ENCODE measurements at regions not wholly inside any gene's neighbourhood (a gene's known extent, or its start where the extent isn't known, plus 50 kb on each side); places are given as distances from the start of the nearest gene placed in this dataset.

- no peaks in the 10 kb centered on the region for H4K20me1 ChIP-seq (ENCODE audit: insufficient read depth, low read length)
- H3K4me3 ChIP-seq (ENCODE audit: low read length), result no peak overlapping the region
- no peaks in the 10 kb centered on the region for H3K4me1 ChIP-seq (ENCODE audit: low read length)
- no peaks in the 10 kb centered on the region for H3K79me2 ChIP-seq (ENCODE audit: low read length)
- H3K9ac ChIP-seq (ENCODE audit: low read length), result no peak overlapping the region
- no peaks in the 10 kb centered on the region for H3K36me3 ChIP-seq (replicated peaks; ENCODE audit: low read depth, low read length)
- H3K9me3 ChIP-seq (ENCODE audit: insufficient read depth, low read length), result no peaks in the 10 kb centered on the region
- H3K4me2 ChIP-seq (ENCODE audit: low read length), result no peak overlapping the region
- H3K27me3 ChIP-seq (ENCODE audit: low read depth, low read length), result no peaks in the 10 kb centered on the region
- no peak for TF ChIP-seq CTCF (IDR thresholded peaks at IDR 0.05; ENCODE audit: low read depth, low read length)
- H3K27ac ChIP-seq (ENCODE audit: low read length), result no peak overlapping the region
- H2AFZ ChIP-seq (ENCODE audit: low read depth, low read length), result no peak overlapping the region
Measured at GRCh38 chrX:39296472-39296871, 495.2 kb downstream of the MID1IP1 start.

- TF ChIP-seq CTCF (IDR thresholded peaks at IDR 0.05; ENCODE audit: low read depth, low read length) (no peak), EZH2phosphoT487 (IDR thresholded peaks at IDR 0.05; ENCODE audit: low read depth) (no peak)
- no peak overlapping the region for H3K4me2 ChIP-seq (ENCODE audit: low read length)
- no peaks in the 10 kb centered on the region for H3K36me3 ChIP-seq (replicated peaks; ENCODE audit: low read depth, low read length)
- H4K20me1 ChIP-seq (ENCODE audit: insufficient read depth, low read length), result no peaks in the 10 kb centered on the region
- H3K9me3 ChIP-seq (ENCODE audit: insufficient read depth, low read length), result no peaks in the 10 kb centered on the region
- no peak overlapping the region for H3K4me3 ChIP-seq (ENCODE audit: low read length)
- H3K4me1 ChIP-seq (ENCODE audit: low read length), result no peaks in the 10 kb centered on the region
- H3K9ac ChIP-seq (ENCODE audit: low read length), result no peak overlapping the region
- H3K27me3 ChIP-seq (ENCODE audit: low read depth, low read length), result no peaks in the 10 kb centered on the region
- no peaks in the 10 kb centered on the region for H3K79me2 ChIP-seq (ENCODE audit: low read length)
- H2AFZ ChIP-seq (ENCODE audit: low read depth, low read length), result no peak overlapping the region
- H3K27ac ChIP-seq (ENCODE audit: low read length), result no peak overlapping the region
Measured at GRCh38 chrX:39298821-39299220, 497.6 kb downstream of the MID1IP1 start.

- Histone ChIP-seq H3K4me2 (ENCODE audit: low read length) (no peak overlapping the region), H3K9ac (ENCODE audit: low read length) (no peak overlapping the region), H3K4me3 (ENCODE audit: low read length) (no peak overlapping the region), H3K79me2 (ENCODE audit: low read length) (no peaks in the 10 kb centered on the region), H3K36me3 (replicated peaks; ENCODE audit: low read depth, low read length) (no peaks in the 10 kb centered on the region), H3K4me1 (ENCODE audit: low read length) (no peaks in the 10 kb centered on the region), H4K20me1 (ENCODE audit: insufficient read depth, low read length) (no peaks in the 10 kb centered on the region), H3K9me3 (ENCODE audit: insufficient read depth, low read length) (no peaks in the 10 kb centered on the region), H2AFZ (ENCODE audit: low read depth, low read length) (no peak overlapping the region), H3K27me3 (ENCODE audit: low read depth, low read length) (no peaks in the 10 kb centered on the region), H3K27ac (ENCODE audit: low read length) (no peak overlapping the region)
- TF ChIP-seq CTCF (IDR thresholded peaks at IDR 0.05; ENCODE audit: low read depth, low read length) (no peak), EZH2phosphoT487 (IDR thresholded peaks at IDR 0.05; ENCODE audit: low read depth) (no peak)
Measured at GRCh38 chrX:39299615-39300014, 498.4 kb downstream of the MID1IP1 start.

GRCh38 chrX:39301036-39301435, 499.8 kb downstream of the MID1IP1 start:
- no peaks in the 10 kb centered on the region for H3K36me3 ChIP-seq (replicated peaks; ENCODE audit: low read depth, low read length)

More at GRCh38 chrX:39301036-39301435, 499.8 kb downstream of the MID1IP1 start:
- Histone ChIP-seq H3K27me3 (ENCODE audit: low read depth, low read length) (no peaks in the 10 kb centered on the region), H4K20me1 (ENCODE audit: insufficient read depth, low read length) (no peaks in the 10 kb centered on the region), H3K4me3 (ENCODE audit: low read length) (no peak overlapping the region), H3K9me3 (ENCODE audit: insufficient read depth, low read length) (no peaks in the 10 kb centered on the region), H3K9ac (ENCODE audit: low read length) (no peak overlapping the region), H3K4me1 (ENCODE audit: low read length) (no peaks in the 10 kb centered on the region), H2AFZ (ENCODE audit: low read depth, low read length) (no peak overlapping the region), H3K4me2 (ENCODE audit: low read length) (no peak overlapping the region), H3K27ac (ENCODE audit: low read length) (no peak overlapping the region), H3K79me2 (ENCODE audit: low read length) (no peaks in the 10 kb centered on the region)
- TF ChIP-seq EZH2phosphoT487 (IDR thresholded peaks at IDR 0.05; ENCODE audit: low read depth) (no peak), CTCF (IDR thresholded peaks at IDR 0.05; ENCODE audit: low read depth, low read length) (no peak)

Data from OCI-LY3 (cell line).